Jurkat, Clone E6-1 (cell line): ENCODE measurements at regions not wholly inside any gene's neighbourhood (a gene's known extent, or its start where the extent isn't known, plus 50 kb on each side); places are given as distances from the start of the nearest gene placed in this dataset.
A peak's percentile ranks its signal among the peaks of the same experiment; 100 is the strongest.

Experiments used
- DNase-seq: peaks from one replicate; pipeline ENCODE4 v3.0.0-alpha.2; 2011; ENCODE audit warnings: low read depth, low spot score
- H3K4me3 ChIP-seq: 2 replicates; pipeline ENCODE4 v1.5.1; 2011; ENCODE audit warnings: mild to moderate bottlenecking, low read length, control low read depth, moderate library complexity

DNA sequence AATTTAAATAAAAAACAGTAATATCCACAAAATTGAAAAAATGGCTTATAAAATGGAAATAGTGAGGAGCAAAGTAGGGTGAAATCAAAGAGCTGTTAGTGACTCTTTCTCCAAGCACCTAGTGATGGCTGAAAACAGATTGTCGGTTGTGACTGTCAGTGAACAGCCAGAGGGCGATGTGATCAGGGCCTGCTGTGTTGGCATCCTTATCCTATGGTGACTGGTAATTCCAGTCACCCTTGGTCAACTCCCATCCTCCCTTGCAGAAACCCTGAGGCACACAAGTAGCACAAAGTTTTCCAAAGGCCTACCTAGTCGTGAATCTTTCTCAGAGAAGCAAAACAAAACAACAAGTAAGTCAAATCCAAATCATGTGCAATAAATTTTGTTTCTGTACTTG lies 599.8 kb upstream of the CXADR start:
- no peak overlapping the region for H3K4me3 ChIP-seq
- no peak for DNase-seq

- no peak for DNase-seq
- no peak overlapping the region for H3K4me3 ChIP-seq
Measured at GRCh38 chr21:16928439-16928838, 584.4 kb upstream of the CXADR start.

DNA sequence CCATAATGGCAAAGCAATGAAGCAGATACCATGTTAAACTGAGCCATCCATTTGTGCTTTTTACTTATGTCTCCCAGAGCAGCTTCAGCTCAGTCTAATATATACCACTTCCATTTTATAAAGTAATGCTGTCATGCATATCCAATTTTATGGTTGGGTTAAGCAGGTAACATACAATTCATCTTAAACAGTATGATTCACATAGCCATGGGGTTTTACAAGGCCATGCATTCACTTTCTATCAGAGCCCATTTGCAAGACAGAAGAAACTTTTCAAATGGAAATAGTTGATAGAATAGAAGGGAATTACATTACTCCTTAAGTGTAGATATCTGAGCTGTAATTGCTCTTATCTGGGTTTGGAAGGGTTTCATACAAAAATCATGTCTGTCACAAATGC lies 580.5 kb upstream of the CXADR start:
- DNase-seq = no peak
- H3K4me3 ChIP-seq = no peak overlapping the region

DNA sequence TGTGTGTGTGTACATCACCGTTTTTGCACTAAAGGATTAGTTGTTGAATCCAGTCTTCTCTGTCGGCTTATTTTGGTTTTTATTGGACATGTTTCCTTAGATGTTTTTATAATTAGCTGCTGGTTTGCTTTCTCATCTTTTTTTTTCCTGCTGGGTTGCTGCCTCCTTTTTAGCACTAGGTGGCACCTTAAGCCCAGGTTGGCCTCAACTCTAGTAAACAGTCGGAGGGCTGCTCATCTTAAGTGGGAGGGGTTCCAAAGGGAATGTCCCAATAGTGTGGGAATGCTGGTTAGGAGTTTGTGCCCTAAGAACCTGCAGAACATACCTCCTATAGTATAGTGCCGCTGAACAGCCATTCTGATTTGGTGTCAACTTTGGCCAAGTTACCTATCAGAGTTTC lies 570.1 kb upstream of the CXADR start:
- DNase-seq = peak; percentile 24
- no peak overlapping the region for H3K4me3 ChIP-seq

DNA sequence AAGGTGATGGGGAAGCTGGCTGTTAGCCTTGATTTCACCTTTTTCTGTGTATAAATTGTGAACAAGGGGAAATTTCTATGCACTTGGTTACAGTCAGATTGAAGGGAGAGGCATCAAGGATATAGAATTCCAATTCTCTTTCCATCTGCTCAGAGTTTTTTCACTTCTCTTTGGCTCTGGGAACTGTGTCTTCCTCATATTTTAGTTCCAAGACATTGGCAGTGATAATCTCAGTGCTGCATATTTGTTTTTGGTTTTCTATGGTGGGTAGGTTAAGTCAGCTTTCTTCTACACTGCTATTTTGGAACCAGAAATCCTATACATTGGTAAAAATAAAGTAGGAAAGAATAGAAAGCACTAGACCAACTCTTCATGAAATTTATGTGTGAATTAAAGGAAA lies 569.6 kb upstream of the CXADR start:
- no peak for DNase-seq
- H3K4me3 ChIP-seq = no peak overlapping the region

DNA sequence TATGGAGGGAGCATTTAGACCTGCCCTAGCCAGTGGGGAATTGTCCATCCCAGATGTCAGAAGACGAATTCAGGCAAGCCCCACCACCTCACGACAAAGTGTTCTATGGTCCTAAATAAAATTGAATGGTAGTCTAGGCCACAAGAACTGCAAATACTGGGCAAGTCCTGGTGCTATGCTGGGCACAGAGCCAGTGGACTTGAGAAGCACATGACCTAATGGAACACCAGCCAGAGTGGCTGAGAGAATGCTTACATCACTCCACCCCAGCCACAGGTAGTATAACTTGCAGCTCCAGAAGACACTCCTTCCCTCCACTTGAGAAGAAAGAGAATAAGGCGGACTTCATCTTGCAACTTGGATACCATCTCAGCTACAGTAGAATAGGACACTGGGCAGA lies 567.3 kb upstream of the CXADR start:
- no peak for DNase-seq
- no peak overlapping the region for H3K4me3 ChIP-seq

DNA sequence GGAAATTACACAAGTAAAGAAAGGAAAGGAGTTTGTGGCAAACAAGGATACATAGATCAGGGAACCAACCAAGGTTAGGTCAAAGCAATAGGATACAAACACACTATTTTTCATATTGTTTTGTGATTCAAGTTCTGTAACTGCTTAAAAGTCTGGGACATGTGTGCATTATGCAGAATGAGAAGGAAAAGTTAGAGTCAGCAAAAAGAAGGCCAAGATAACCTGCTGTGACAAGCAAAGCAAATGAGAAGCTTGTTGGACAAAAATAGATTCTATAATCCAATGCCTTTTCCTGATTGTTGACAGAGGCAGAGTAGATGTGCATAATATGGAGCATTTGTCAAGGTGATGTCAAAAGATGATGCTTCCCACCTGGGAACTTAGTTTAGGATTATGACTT lies 556.0 kb upstream of the CXADR start:
- DNase-seq = no peak
- H3K4me3 ChIP-seq = no peak overlapping the region

DNA sequence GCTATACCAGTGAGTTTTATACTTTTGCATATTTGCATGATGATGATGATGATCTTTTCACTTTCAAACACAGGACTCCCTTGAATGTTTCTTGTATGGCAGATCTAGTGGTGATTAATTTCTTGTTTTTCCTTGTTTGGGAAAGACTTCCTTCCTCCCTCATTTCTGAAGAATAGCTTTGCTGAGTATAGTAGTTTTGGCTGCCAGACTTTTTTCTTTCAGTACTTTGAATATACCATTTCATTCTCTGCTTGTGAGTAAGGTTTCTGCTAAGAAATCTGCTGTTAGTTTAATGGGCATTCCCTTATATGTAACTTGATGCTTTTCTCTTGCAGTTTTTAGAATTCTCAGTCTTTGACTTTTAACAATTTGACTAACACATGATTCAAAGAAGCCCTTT lies 547.4 kb upstream of the CXADR start:
- no peak for DNase-seq
- no peak overlapping the region for H3K4me3 ChIP-seq

- no peak overlapping the region for H3K4me3 ChIP-seq
- DNase-seq = no peak
Measured at GRCh38 chr21:16968436-16968835, 544.4 kb upstream of the CXADR start.

DNA sequence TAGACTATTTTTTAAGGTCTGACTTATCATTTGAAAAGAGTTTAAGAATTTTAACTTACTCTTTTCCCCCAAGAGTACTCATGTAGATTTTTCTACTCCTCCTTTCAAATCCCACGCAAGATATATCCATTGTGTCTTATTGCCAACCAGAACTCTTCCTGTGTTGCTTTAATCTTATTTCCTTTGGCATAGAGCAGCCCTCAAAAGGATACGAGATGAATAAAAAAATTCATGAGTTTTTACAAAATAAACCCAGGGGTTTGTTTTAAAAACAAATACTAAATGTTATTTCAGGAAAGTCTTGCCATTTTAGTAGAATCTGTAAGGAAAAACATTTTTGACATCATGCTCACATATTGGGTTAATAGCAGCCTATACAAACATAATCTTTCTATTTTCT lies 543.2 kb upstream of the CXADR start:
- no peak for DNase-seq
- no peak overlapping the region for H3K4me3 ChIP-seq

- no peak for DNase-seq
- no peak overlapping the region for H3K4me3 ChIP-seq
Measured at GRCh38 chr21:16974060-16974459, 538.8 kb upstream of the CXADR start.

DNA sequence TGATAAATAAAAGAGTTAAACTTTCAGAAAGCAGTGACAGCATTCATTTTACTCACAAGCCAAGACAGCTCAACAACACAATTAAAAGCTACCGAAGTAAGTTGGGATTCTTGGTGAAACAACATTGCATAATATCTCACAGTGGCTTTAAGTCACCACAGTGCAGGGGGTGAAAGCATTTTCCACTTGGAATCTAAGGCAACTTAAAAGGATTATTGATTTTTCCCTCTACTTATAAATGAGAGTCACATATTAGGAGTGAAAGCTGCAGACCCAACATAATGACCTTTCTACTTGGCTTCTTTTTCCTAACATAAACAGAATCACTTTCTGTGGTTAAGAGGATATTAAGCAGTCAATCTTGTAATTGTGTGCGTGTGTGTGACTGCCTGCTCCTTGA lies 536.6 kb upstream of the CXADR start:
- H3K4me3 ChIP-seq = no peak overlapping the region
- DNase-seq = no peak

- no peak for DNase-seq
- H3K4me3 ChIP-seq = no peak overlapping the region
Measured at GRCh38 chr21:16978309-16978895, 534.4 kb upstream of the CXADR start.

- H3K4me3 ChIP-seq = no peak overlapping the region
- no peak for DNase-seq
Measured at GRCh38 chr21:16979574-16979973, 533.3 kb upstream of the CXADR start.

- DNase-seq = no peak
- no peak overlapping the region for H3K4me3 ChIP-seq
Measured at GRCh38 chr21:16983420-16983819, 529.4 kb upstream of the CXADR start.

DNA sequence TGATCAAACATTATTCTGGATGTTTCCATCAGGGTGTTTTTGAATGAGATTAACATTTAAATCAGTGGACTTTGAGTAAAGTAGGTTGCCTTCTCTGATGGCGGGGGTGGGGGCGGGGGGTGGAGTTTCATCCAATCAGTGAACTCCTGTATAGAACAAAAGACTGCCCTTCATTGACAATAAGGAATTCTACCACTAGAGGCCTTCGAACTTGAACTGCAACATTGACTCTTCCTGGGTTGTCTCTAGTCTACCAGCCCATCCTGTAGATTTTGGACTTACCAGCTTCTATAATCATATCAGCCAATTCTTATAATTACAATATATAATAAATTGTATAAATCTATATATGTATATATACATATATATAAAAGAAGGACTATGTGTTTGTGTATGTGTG lies 520.4 kb upstream of the CXADR start:
- no peak overlapping the region for H3K4me3 ChIP-seq
- DNase-seq = peak; percentile 21

GRCh38 chr21:16993416-16994038 lies 519.3 kb upstream of the CXADR start:
- no peak for DNase-seq
- H3K4me3 ChIP-seq = no peak overlapping the region

- H3K4me3 ChIP-seq = no peak overlapping the region
- DNase-seq = no peak
Measured at GRCh38 chr21:17002594-17003257, 510.1 kb upstream of the CXADR start.

DNA sequence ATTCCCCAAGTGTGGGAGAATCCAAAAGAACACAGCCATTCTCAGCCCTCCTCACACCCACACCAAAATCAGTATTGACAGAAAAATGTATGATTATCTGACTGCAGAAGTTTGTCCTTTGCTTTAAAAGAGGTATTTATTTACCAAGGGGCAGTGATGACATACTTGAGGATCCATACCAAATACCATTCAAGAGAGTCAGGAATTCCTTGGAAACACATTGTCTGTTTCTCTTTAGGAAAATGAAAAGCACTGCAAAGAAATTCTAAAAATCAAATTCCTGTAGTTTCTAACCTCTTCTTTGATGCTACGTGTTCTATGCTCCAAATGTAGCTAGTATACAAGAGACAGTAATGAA lies 509.6 kb upstream of the CXADR start:
- DNase-seq = no peak
- H3K4me3 ChIP-seq = no peak overlapping the region

DNA sequence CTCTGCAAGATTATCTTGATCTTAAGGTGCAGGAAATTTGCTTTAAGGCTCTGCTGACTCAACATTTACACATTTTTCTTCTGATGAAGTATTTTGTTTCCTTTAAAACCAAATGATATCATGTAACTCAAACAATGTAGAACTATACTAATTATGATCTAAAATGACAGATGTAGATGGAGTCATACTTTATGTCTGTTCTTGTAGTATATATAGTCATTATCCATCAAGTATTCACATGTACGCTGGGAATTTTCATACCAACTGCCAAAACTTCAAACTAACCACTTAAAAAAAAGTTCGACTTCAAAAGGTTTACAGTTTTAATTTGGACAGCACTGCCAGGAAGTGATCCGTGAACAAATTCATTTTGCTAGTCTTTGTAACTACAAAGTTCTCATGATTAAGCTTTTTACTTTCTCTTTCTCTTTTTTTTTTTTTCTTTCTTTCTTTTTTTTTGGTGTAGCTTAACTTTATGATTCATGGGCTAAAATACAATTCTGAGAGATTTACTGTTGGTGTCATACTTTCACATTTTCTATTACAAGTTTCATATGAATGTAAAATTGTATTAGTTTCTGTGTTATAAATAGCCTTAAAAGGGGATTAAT lies 509.0 kb upstream of the CXADR start:
- peak; percentile 72 for DNase-seq
- H3K4me3 ChIP-seq = no peak overlapping the region
